ENCODE measurements at regions not wholly inside any gene's neighbourhood (a gene's known extent, or its start where the extent isn't known, plus 50 kb on each side); places are given as distances from the start of the nearest gene placed in this dataset.
"Not testable (repeated sequence)": the region's sequence is repeated elsewhere in the genome, so short reads cannot be mapped to it uniquely, and the experiment has no call there.

DNA sequence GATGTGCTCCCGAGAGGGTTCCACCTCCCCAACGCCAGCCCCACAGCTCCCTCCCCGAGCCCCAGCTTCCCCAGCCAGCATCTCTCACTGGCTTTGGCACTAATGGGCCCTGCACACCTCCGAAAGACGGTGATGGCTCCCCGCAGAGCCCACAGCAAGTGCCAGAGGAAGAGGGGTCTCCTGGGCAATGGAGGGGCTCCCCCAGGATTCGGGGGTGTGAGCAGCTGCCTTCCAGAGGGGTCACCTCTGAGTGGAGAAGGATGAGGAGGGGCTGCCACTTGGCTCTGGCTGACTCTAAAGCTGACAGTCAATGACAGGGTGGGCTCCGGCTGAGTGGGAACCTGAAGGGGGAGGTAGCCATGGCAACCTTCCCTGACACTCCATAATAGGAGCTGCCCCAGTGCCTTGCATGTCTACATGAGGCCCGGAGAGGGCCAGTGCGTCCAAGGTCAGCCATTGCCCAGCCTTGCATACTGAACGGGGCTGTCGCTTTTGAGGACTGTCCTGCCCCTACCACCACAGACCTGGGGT is 98.6 kb upstream of the SYT13 start:
- DNase-seq (ENCODE audit: low spot score) = no peak

DNA sequence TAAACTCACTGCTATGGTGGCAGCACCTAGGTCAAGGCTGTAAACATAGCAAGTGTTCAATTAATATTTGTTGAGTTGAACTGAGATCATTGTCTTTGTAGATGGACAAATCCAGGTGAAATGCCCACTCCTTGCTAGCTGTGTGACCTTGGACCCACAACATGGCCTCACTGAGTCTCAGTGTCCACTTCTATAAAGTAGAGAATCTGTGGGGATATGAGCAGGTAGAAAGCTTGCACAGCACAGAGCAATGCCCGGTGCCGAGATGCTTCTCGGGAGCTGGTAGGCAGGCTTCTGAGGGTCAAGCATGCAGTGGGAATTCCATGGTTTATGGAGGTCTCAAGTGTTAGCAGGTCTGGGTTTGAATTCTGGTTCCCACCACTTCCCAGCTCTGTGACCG is 97.9 kb upstream of the SYT13 start:
- no peak for DNase-seq (ENCODE audit: low spot score)

DNA sequence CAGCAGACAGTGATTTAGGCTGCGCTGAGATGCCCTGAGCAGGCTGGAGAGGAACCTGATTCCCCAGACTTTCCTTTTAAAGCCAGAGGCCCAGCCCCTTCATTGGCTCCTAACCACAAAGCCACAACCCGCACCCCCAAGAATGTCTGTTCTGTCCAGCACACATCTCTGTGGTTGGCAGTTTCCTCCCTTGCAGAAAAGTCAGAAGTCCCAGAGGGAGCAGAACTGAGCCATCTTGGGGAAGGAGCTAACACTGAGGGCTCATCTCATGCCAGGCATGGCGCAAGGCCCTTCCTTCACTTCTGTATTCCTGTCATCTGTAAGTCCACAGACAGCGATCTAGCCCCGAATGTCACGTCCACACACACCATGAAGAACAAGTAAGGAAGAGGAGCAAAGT is 97.1 kb upstream of the SYT13 start:
- no peak for DNase-seq (ENCODE audit: low spot score)

DNA sequence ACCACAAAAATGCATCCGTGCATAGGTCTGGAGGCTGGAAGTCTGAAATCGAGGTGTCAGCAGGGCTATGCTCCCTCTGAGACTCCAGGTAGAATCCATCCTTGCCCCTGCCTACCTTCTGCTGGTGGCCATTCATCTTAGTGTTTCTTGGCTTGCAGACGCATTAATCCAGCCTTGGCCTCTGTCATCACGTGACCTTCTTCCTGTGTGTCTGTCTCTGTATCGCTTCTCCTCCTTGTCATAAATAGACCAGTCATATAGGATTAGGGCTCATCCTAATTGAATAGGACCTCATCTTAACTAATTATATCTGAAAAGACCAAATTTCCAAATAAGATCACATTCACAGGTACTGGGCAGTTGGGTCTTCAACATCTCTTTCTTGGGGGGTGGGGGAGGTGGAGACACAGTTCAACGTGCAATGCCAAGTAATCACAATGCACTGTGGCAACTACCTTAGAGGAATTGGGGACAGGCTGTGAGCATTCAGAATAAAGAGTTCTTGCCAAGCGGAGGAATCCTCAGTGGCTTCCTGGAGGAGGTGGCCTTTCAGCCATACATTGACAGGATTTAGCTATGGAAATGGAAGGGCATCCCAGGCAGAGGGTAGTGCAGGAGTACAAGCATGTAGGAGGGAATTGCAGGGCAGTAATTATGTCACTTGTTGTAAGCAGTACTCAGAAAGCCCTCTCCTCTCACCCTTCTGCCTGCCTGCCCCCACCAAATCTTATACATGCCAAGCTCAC is 96.2 kb upstream of the SYT13 start:
- no peak for DNase-seq (ENCODE audit: low spot score)

DNA sequence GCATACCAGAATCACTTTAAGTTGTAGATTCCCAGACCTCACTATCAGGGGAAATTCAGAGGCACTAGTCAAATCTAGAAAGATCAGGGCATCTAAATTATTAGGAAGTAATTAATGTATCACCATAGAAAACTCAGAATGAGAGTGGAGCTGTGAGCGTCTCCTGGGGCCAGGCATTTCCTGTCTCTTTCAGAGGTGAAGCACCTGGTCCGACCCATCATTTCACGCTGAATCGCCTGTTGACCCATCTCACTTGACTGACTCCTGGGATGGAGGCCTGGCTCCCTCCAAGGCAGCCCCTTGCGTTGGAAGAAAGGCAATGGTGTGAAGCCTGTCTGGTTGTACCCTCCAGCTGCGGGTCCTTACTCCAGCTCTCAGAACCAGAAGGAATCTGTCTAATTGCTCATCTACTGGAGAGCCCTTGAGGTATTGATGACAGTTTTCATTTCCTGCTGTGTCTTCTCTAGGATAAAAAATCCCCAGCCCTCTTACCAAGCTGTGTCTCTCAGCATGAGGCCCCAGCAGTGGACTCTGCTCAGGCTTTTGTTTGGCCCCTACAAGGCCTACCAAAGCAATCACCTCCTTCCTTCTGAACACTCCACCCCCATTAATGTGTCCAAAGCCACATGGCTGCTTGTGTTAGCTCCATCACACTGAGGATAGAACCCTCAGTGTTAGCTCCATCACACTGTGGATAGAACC is 93.2 kb upstream of the SYT13 start:
- no peak for DNase-seq (ENCODE audit: low spot score)

DNA sequence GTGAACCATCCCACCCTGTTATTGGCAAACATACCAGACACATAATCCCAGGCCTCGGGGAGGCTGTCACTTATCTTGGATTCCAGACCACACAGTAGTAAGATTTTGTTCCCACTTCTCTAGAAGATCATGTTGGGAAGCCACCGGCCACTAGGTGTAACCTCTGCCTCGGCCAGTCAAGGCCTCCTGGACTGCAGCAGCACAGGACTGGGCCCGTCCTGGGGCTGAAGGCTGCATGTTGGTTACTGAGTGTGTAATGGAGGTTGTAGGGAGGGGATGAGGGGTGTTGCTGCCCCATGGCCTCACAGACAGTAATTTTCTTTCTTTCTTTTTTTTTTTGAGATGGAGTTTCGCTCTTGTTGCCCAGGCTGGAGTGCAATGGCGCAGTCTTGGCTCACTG is 92.4 kb upstream of the SYT13 start:
- no peak for DNase-seq (ENCODE audit: low spot score)

DNA sequence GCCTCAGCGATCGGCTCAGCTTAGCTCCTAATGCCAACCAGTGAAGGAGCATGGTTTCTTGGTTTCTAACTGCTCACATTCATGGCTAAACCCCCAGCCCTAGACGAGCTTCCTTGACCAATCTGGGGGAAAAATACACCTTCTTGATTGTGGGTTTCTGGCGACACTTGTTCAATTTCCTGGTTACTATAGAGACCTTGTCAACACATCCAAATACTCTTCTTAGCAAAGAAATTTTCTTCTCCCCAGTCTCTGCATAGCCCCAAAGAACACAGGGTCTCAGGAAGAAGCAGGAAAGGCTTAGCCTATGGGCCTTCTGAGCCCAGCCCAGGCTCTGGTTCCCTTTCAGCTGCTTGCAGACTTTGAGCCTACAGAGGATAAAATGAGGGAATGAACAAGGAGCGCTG is 88.5 kb upstream of the SYT13 start:
- peak; percentile 56 for DNase-seq (ENCODE audit: low spot score)

DNA sequence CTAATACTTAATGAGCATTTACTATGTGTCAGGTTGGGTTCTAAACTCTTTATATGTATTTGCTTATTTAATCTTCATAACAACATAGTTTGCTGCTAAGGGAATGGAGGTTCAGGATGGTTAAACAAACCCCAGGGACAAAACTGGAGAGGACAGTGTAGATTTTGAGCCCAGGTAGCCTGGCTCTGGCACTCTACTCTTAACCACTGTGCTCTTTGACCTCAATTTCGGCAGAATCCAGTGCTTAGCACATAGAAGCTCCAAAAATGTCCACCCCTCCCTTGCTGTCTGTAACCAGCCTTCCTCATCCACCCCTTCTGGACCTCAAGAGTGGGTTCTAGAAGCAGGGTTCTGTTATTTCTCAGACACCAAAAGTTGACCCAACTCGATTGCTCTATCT is 88.0 kb upstream of the SYT13 start:
- no peak for DNase-seq (ENCODE audit: low spot score)

DNA sequence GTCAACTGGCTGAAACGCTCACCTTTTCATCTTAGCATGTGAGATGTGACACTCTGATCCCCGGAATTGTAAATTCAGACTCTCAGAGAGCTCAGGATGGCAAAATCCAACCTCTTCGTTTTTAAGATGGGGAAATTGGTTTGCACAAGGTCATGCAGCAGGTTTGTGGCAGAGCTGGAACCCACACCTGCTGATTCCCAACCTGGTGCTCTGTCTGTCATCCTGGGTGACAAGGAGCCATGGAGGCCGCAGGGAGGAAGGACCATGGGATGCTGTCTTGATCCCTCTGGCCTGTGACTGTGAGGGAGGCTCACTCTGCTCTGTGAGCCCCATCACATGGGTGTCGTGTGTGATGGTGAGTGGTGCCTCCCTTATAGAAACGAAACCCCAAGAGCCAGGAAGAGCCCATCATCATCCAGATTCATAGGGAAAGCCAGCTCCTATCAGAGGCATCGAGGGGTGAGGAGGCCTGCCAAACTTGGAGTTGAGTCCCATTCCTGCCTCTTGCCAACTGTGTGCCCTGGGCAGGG is 87.4 kb upstream of the SYT13 start:
- no peak for DNase-seq (ENCODE audit: low spot score)

DNA sequence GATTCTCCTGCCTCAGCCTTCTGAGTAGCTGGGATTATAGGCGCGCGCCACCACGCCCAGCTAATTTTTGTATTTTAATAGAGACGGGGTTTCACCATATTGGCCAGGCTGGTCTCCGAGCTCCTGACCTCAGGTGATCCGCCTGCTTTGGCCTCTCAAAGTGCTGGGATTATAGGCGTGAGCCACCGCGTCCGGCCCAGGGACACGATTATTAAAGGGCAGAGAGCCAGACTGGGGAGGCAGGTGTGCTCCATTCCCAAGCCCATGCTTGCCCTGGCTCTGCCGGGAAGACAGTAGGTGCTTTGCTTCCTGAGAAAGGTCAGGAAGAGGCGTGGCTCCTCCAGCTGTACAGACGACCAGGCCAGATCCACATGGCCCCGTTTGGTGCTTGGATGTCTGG is 86.3 kb upstream of the SYT13 start:
- DNase-seq (ENCODE audit: low spot score) = not testable (repeated sequence)

DNA sequence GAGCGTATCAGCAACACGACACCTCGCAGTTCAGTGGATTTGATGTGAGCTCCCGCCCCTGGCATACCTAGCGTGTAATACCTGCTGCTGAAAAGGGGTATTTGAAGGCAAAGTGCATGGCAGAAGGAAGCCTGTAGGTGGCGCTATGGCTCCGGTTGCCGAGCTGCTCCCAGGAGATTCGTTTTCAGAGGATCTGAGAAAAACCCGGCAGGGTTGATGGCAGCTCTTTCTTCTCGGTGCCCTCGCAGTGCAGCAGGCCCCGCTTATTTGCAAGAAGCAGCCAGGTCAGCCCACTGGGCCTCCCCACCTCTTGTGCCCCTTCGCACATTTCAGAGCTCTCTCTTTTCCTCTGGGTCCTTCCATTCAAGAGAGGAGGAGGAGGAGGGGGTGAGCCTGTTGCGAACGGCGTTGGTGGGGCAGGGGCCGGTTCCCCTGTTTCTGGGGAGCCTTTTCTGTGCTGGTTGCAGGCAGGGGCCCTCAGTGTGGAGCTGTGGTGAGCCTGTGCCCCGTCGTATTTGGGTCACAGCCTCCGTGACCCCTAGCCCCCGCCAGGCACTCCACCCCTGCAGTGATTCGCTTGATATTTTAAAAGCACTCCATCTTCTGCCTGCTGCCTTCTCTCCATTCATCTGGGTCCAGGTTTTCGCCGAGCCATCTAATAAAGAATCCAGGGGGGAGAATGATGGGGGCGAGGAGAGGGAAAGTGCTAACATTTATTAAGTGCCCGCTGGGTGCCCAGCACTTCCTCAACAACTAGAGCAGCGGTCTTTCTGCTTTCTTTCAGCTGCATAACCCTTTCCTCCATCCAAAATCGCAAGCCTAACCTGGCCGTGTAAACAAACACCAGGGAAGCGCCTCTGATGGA is 85.3 kb upstream of the SYT13 start:
- peak; percentile 71 for DNase-seq (ENCODE audit: low spot score)

DNA sequence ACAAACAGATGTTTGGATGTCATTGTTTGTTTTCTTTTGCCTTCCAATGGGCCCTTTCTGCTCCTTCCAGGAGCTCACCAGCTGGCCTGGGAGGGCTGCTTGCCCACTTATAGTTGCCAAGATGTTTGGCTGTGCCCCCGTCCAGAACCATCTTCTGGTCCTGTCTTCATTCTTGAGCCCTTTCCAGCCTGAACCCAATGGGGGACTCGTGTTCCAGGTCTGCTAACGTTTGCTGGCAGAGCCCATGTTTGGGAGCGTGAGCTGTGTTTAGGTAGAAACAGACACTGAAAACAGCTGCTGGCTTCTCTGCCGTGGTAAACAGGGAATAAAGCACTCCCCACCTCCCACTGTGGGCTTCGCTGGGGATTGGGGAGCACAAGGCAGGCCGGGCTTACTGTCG is 83.2 kb upstream of the SYT13 start:
- DNase-seq (ENCODE audit: low spot score) = no peak

DNA sequence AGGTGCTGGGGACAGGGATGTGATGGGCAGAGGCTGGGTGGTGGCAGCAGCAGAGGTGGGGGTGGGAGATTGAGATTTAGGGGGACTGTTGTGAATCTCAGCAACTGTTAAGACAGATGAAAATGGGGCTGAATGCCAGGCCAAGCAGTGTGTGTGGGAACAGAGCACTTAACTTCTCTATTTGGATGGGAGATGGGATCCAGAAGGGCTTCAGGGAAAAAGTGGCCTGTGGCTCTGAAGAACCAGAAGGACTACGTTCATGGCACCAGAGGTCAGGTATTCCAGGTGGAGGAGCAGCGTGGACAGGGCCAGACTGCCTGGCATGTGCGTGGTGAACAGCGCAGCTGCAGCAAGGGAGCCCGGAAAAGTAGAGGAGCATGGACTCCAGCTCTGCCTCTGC is 82.6 kb upstream of the SYT13 start:
- DNase-seq (ENCODE audit: low spot score) = no peak

DNA sequence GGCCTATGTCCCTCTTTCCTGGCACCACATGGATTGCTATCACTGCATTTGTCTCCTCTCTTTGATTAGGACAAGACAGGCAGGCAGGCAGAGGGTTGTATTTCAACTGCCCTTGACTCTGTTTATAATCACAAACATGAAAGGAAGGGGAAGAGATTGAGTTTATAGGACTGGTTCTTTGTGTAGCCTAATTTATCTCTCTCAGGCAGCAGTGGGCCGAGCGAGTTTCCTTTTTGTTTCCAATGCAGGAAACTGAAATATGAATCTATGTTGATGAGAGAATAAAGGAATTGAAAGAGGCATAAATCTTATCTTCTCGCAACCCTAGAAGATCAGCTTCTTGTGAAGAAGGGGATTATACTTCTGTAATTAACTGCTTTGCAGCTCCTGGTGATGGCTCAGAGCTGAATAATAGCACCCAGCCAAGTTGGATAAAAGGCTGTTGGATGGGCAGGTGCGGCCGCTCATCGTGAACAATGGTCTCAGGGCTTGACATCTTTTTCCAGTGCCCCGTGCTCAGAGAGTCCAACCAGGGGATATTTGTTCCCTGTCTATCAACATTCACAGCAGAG is 80.6 kb upstream of the SYT13 start:
- DNase-seq (ENCODE audit: low spot score) = no peak

DNA sequence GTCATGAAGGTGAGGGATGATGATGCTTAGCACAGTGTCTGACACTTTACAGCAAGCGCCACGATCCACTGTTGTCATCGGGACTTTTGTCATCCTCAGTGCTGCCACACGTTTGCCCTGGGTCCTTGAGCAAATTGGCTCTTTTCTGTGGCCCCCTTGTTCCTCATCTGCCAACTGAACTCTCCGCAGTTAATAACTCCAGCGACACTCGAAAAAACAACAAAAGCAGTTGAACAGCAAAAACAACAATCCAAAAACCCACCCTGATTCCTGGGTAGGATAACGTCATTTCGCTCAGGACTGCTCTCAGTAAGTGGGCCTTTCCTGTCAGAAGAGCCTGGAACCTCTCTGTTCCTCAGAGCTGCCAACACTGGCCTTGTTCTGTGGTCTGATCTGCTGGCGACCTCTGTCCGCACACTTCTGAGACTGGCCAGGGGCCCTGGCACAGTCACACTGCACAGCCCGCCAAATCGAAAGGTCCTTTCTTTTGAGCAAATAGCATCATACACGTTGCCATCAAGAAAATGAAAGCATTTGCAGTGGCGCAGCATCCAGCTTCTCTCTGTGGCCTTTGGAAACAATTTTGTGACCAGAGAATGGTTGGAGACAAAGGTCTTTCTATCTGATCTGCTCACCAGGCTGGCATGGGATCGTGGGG is 79.9 kb upstream of the SYT13 start:
- no peak for DNase-seq (ENCODE audit: low spot score)

DNA sequence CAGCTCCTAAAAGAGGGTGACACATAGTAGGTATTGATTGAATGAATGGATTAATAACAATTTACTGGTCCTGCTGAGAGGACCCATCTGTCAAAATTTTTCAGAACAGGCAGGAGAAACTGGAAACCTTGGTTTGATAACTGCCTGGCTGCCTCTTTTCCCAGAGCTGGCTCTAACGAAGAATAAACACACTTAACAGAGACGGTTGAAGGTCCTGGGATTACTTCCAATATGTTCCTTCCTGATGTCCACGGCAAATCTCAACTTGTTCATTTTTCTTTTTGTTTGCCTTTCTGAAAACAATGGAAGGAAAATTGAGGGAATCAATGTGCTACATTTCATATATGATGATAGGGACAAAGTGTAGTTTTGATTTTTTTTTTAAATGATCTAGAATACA is 76.5 kb upstream of the SYT13 start:
- no peak for DNase-seq (ENCODE audit: low spot score)

DNA sequence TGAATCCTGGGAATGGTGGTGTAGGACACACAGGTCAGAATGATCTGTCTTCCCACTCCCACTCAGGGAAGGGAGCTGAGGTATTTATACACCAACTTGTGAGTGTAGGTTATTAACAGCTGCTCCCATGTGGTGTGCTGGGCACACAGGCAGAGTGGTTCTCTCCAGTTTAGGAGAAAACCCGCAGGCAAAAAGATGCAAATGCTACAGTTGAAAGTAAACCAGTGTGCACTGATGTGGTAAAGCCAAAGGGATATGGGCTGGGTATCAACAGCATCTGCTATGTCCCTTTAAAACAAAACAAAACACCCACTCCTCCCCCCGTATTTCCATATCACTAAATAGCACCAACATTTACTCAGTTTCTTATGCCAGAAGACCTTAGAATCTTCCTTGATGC is 75.4 kb upstream of the SYT13 start:
- no peak for DNase-seq (ENCODE audit: low spot score)

DNA sequence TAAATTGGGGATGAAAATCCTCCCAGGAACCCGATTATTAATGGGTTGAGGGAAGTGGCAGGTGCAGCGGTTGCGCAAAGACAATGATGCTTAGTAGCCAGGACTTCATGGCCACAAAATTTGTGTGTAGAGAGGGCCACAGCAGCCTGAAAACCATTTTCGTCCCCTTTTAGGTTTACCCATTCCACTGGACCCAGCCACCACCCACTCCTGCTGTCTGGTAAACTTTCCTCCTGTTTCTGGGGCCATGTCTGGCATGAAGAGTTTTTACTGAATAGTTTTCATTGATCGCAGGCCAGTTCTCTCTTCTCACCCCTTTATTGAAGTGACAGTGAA is 69.5 kb upstream of the SYT13 start:
- no peak for DNase-seq (ENCODE audit: low spot score)

DNA sequence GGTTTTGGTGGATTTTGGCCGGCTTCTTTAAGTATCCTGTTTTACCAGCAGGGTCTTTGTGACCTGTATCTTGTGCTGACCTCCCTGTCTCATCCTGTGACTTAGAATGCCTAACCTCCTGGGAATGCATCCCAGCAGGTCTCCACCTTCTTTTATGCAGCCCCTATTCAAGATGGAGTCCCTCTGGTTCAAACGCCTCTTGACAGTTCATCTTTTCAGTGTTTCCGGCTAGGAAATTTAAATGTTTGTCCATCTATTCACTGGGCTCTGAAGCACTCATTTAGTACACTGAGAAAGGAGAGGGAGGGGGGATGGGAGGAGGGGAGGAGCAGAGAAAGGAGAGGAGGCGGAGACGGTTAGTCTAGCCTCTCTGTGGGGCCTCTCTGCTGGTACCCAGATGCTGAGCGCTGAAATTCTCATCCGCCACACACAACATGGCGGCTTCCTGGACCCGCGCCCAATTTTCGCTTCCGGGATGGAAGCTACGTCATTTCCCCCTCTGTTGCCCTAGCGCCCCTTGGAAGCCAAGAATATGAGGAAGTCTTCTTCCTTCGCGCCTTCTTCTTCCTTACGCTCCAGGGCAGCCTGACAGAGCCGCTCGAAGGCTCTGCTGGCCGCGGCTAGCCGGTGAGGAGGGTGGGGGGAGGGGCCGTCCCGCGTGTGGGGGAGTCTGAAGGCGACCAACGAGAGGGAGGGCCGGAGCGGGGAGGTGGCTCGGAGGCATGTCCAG is 69.0 kb upstream of the SYT13 start:
- DNase-seq (ENCODE audit: low spot score) = peak; percentile 92

DNA sequence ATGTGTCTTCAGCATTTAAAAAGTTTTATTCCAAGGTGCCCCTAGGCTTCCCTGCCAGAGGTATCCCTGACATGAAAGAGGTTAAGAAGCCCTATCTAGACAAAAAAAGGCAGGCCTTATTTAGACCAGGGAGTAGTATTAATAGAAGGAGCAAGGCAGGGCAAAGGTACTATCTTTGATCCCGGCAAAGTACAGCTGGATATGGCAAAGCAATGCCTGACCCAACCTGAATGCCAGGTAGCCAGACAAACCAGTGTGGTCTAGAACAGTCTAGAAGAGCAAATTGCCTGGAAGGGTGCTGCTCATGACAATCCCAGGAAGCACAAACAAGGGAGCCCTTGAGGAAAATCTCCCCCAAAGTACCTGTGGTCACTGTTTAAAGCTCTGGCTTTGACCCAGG is 62.6 kb upstream of the SYT13 start:
- no peak for DNase-seq (ENCODE audit: low spot score)

Data from CD4-positive, alpha-beta T cell treated with Interleukin-2 at 100 ng/mL for 4 hours (primary cell).